ENCODE measurements at regions not wholly inside any gene's neighbourhood (a gene's known extent, or its start where the extent isn't known, plus 50 kb on each side); places are given as distances from the start of the nearest gene placed in this dataset.

DNA sequence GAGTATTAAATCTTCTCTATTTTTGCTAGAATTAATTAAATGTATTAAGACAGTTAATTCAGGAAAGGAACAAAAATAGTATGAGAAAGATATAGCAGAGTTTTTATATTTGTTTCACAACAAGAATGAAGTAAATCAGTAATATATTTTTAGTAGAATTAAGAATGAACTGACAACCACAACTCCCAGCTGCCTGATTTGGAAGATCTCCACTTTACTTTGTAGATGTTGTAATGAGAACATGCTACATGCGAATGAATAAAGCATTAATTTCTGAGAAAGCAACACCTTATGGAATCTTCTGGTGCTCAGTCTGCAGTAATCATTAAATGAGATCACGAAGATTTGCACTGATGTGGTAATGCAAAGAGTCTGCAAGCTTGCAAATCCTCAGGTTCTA is 695.6 kb upstream of the PCDH7 start:
- H3K27ac ChIP-seq (ENCODE audit: low read depth in 1 of 2, low read length in 2 of 2): no peak overlapping the region
- no peak overlapping the region for H3K9ac ChIP-seq (ENCODE audit: insufficient read depth, low read length, poor library complexity, severe bottlenecking)
- no peak for DNase-seq
- H3K36me3 ChIP-seq (replicated peaks in 1 of 2; ENCODE audit: control insufficient read depth in 1 of 2, insufficient read depth in 2 of 2, low read length in 2 of 2): no peaks in the 10 kb centered on the region
- no peak overlapping the region for H3K4me3 Mint-ChIP-seq
- no peaks in the 10 kb centered on the region for H3K27me3 ChIP-seq (ENCODE audit: control insufficient read depth in 2 of 2, insufficient read depth in 2 of 2, low read length in 2 of 2)
- no peak overlapping the region for H3K27ac Mint-ChIP-seq
- H2AFZ ChIP-seq (ENCODE audit: insufficient read depth, low read depth, low read length, poor library complexity, severe bottlenecking): no peak overlapping the region
- peaks cover 0 to 2% (median 0%) of the 10 kb centered on the region in 3 donors for H3K27me3 Mint-ChIP-seq (ENCODE audit: low read depth in 3 of 3)
- H4K20me1 ChIP-seq (ENCODE audit: insufficient read depth, low read length): no peaks in the 10 kb centered on the region
- intact Hi-C loops (cut with micrococcal nuclease): no loop called here
- TF ChIP-seq, protein P1, sequence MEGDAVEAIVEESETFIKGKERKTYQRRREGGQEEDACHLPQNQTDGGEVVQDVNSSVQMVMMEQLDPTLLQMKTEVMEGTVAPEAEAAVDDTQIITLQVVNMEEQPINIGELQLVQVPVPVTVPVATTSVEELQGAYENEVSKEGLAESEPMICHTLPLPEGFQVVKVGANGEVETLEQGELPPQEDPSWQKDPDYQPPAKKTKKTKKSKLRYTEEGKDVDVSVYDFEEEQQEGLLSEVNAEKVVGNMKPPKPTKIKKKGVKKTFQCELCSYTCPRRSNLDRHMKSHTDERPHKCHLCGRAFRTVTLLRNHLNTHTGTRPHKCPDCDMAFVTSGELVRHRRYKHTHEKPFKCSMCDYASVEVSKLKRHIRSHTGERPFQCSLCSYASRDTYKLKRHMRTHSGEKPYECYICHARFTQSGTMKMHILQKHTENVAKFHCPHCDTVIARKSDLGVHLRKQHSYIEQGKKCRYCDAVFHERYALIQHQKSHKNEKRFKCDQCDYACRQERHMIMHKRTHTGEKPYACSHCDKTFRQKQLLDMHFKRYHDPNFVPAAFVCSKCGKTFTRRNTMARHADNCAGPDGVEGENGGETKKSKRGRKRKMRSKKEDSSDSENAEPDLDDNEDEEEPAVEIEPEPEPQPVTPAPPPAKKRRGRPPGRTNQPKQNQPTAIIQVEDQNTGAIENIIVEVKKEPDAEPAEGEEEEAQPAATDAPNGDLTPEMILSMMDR (IDR thresholded peaks at IDR 0.05): no peak
- H3K9me3 ChIP-seq (replicated peaks in 1 of 2; ENCODE audit: control insufficient read depth in 1 of 2, insufficient read depth in 1 of 2, low read length in 2 of 2): peaks cover 0 to 3% of the 10 kb centered on the region in 2 donors
- WGBS (ENCODE audit: insufficient coverage): 80% methylated on average over 1 of the region's 2 CpGs
- no peak overlapping the region for H3K4me3 ChIP-seq (replicated peaks in 1 of 3; ENCODE audit: low read depth in 2 of 3, low read length in 3 of 3)
- H3K4me2 ChIP-seq (replicated peaks; ENCODE audit: extremely low read depth, low read length, poor library complexity, severe bottlenecking): no peak overlapping the region
- H3K79me2 ChIP-seq (ENCODE audit: insufficient read depth, low read length): no peaks in the 10 kb centered on the region
- H3K36me3 Mint-ChIP-seq: no peaks in the 10 kb centered on the region
- no peaks in the 10 kb centered on the region for H3K9me3 Mint-ChIP-seq
- no peaks in the 10 kb centered on the region for H3K4me1 ChIP-seq (ENCODE audit: control insufficient read depth in 1 of 2, insufficient read depth in 2 of 2, low read length in 2 of 2)
- H3K4me1 Mint-ChIP-seq: no peaks in the 10 kb centered on the region

DNA sequence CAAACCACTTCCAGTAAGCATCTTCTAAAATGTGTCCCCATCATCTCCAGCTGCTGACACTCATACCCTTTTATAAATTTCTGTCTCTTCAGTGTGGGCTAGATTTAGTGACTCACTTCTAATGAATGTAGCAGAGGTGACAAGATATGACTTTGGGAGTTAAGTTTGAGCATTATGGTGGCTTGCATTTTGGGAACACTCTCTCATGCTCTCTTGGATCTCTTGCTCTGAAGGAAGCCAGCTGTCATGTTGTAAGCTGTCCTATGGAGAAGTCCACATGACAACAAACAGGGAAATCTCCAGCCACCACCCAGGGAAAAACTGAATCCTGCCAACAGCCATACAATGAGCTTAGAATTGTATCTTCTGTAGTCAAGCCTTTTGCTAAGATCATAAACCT is 691.3 kb upstream of the PCDH7 start:
- no peaks in the 10 kb centered on the region for H3K79me2 ChIP-seq (ENCODE audit: insufficient read depth, low read length)
- peaks cover 0 to 2% (median 0%) of the 10 kb centered on the region in 3 donors for H3K27me3 Mint-ChIP-seq (ENCODE audit: low read depth in 3 of 3)
- intact Hi-C loops (cut with micrococcal nuclease): no loop called here

More for the DNA sequence above, 691.3 kb upstream of the PCDH7 start:
- H3K27ac Mint-ChIP-seq: no peak overlapping the region
- no peaks in the 10 kb centered on the region for H3K4me1 ChIP-seq (ENCODE audit: control insufficient read depth in 1 of 2, insufficient read depth in 2 of 2, low read length in 2 of 2)
- no peak overlapping the region for H3K9ac ChIP-seq (ENCODE audit: insufficient read depth, low read length, poor library complexity, severe bottlenecking)
- H3K4me1 Mint-ChIP-seq: no peaks in the 10 kb centered on the region
- H3K27me3 ChIP-seq (ENCODE audit: control insufficient read depth in 2 of 2, insufficient read depth in 2 of 2, low read length in 2 of 2): no peaks in the 10 kb centered on the region
- H2AFZ ChIP-seq (ENCODE audit: insufficient read depth, low read depth, low read length, poor library complexity, severe bottlenecking): no peak overlapping the region
- H3K9me3 Mint-ChIP-seq: peaks cover 0 to 3% (median 0%) of the 10 kb centered on the region in 7 donors
- TF ChIP-seq, protein P1 (IDR thresholded peaks at IDR 0.05): no peak
- no peak for DNase-seq
- no peak overlapping the region for H3K4me2 ChIP-seq (replicated peaks; ENCODE audit: extremely low read depth, low read length, poor library complexity, severe bottlenecking)
- no peaks in the 10 kb centered on the region for H3K36me3 ChIP-seq (replicated peaks in 1 of 2; ENCODE audit: control insufficient read depth in 1 of 2, insufficient read depth in 2 of 2, low read length in 2 of 2)
- no peak overlapping the region for H3K4me3 Mint-ChIP-seq
- H3K9me3 ChIP-seq (replicated peaks in 1 of 2; ENCODE audit: control insufficient read depth in 1 of 2, insufficient read depth in 1 of 2, low read length in 2 of 2): peaks cover 0 to 3% of the 10 kb centered on the region in 2 donors
- H3K4me3 ChIP-seq (replicated peaks in 1 of 3; ENCODE audit: low read depth in 2 of 3, low read length in 3 of 3): no peak overlapping the region
- H3K36me3 Mint-ChIP-seq: no peaks in the 10 kb centered on the region
- no peaks in the 10 kb centered on the region for H4K20me1 ChIP-seq (ENCODE audit: insufficient read depth, low read length)
- H3K27ac ChIP-seq (ENCODE audit: low read depth in 1 of 2, low read length in 2 of 2): no peak overlapping the region

Data from CD14-positive monocyte (primary cell).